ENCODE measurements at regions not wholly inside any gene's neighbourhood (a gene's known extent, or its start where the extent isn't known, plus 50 kb on each side); places are given as distances from the start of the nearest gene placed in this dataset.

DNA sequence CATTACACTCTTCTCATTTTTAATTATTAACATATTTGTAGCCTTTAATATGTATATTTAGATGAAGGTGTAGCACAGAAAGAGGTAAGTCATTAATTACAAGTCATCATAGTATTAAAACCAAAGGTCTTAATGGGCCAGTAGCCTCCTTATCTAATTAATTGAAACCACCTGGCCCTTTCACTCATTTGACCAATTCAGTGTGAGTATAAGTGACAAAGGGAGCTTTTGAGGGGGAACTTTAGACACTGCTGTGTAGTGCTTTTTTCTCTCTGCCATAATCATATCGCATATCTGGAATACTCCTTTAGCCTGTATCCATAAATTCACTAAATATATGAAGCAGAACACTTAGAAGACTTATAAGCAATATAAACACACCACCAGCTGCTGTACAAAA lies 562.9 kb upstream of the POT1 start:
- TF ChIP-seq, protein P1, sequence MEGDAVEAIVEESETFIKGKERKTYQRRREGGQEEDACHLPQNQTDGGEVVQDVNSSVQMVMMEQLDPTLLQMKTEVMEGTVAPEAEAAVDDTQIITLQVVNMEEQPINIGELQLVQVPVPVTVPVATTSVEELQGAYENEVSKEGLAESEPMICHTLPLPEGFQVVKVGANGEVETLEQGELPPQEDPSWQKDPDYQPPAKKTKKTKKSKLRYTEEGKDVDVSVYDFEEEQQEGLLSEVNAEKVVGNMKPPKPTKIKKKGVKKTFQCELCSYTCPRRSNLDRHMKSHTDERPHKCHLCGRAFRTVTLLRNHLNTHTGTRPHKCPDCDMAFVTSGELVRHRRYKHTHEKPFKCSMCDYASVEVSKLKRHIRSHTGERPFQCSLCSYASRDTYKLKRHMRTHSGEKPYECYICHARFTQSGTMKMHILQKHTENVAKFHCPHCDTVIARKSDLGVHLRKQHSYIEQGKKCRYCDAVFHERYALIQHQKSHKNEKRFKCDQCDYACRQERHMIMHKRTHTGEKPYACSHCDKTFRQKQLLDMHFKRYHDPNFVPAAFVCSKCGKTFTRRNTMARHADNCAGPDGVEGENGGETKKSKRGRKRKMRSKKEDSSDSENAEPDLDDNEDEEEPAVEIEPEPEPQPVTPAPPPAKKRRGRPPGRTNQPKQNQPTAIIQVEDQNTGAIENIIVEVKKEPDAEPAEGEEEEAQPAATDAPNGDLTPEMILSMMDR (IDR thresholded peaks at IDR 0.05; ENCODE audit: low read depth, low read length, poor library complexity, severe bottlenecking): no peak
- TF ChIP-seq EZH2phosphoT487 (IDR thresholded peaks at IDR 0.05; ENCODE audit: borderline replicate concordance, low read length): no peak

All from DOHH2 (cell line).